GM12874 (cell line): ENCODE measurements at regions not wholly inside any gene's neighbourhood (a gene's known extent, or its start where the extent isn't known, plus 50 kb on each side); places are given as distances from the start of the nearest gene placed in this dataset.

Experiments
- TF ChIP-seq, protein P1 (sequence below): IDR thresholded peaks from 2 replicates; pipeline ENCODE4 v1.5.1; 2011; ENCODE audit warnings: low read depth, mild to moderate bottlenecking, control low read depth, low read length, moderate library complexity; ENCODE audit not compliant: insufficient read depth

DNA sequence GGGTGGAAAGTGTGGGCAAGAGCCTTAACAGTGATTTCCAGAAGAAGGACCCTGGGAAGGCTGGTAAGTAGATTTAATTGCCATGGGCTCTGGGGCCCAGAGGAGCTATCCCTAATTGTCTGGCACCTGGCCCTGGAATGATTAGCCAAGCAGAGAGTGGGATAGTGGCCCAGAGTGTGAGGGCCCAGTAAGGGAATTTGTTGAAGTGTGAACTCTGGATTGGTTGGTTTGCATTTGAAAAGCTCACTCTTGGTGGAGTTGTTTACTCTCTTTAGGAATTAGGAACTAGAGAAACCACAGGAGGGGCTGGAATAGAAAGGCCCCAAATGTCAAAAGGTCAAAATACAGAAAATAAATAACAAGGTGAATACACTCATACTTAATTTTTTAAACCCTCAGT, 207.1 kb downstream of the GABRG2 start:
- TF ChIP-seq, protein P1, sequence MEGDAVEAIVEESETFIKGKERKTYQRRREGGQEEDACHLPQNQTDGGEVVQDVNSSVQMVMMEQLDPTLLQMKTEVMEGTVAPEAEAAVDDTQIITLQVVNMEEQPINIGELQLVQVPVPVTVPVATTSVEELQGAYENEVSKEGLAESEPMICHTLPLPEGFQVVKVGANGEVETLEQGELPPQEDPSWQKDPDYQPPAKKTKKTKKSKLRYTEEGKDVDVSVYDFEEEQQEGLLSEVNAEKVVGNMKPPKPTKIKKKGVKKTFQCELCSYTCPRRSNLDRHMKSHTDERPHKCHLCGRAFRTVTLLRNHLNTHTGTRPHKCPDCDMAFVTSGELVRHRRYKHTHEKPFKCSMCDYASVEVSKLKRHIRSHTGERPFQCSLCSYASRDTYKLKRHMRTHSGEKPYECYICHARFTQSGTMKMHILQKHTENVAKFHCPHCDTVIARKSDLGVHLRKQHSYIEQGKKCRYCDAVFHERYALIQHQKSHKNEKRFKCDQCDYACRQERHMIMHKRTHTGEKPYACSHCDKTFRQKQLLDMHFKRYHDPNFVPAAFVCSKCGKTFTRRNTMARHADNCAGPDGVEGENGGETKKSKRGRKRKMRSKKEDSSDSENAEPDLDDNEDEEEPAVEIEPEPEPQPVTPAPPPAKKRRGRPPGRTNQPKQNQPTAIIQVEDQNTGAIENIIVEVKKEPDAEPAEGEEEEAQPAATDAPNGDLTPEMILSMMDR = no peak

DNA sequence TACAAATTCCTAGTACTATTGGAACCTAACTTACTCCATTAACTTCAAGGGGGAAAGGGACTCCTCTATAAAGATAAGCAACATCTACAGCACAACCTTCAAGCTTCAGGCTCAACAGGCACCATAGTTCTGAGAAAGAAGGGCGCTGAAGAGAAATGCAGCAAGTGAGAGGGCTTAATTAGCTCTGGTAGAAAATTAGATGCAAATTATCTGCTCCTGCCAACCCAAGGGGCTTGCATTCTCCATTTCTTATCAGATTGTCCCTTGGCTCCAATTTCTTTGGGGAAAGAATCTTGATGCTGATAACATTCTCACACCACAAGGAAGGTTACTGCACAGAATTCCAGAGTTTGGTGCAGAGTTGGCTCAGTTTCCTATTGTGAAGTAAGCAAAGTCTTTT, 214.6 kb downstream of the GABRG2 start:
- TF ChIP-seq, protein P1 = no peak

DNA sequence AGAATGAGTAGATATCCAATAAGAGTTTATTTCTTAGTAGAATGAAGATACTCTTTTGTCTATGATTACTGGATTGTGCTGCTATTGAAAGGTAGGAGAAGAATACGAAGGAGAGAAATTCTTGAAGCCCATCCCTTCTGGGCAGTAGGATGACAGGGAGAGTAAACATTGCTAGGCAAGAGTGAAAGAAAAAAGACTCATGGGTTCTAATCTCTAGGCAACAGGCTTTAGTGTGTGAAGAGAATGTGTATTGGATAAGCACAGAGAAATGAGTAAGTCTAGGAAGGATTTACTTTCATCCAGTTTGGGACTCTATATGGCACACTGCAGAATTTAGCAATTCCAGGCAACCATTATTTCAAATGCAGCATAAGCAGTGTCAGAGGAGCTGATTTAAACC, 216.0 kb downstream of the GABRG2 start:
- TF ChIP-seq, protein P1 = no peak

DNA sequence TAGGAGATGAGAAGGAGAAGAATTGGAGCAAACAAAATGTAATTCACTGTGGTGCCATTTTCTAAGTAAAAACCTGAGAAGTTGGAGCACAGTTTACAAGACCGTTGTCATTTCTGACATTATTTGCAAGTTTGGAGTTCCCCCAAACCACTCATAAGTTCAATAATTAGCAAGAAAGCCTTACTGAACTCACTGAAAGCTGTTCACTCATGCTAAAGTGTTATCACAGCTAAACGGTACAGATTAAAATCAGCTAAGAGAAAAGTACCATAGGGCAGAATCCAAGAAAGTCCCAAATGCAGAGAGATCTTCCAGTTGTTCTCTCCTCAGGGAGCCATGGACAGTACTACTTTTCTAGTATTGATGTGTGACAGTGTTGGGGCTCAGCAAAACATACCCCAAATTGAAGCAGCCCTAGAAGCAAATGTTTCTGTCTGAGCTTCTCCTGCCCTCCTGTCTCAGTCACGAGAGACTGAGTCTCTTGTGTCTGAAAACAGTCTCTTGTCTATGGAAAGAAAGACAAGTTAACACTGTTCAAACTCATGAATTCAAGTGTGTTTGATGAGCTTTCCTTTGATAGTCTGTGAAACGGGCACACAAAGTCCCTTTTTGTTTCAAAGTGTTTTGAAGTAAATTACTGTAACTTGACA, 221.2 kb downstream of the GABRG2 start:
- TF ChIP-seq, protein P1 = no peak

DNA sequence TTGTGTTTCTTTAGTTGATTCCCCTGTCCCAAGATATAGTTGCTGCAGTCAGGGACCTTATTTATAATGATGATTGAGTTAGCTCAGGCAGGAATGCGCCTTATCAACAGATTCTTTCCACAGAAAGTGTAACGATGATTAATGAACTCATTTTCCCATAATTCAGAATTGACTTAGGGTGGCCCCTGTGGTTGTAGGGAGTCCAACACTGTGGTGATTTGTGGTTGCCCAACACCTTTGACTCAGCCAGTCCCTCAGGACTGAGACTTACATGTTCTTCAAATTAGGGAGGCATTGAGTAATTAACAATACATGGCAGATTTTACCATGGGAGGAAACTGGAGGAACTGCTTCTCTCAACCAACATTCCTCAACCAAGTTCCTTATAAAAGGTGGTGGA, 221.9 kb downstream of the GABRG2 start:
- TF ChIP-seq, protein P1 = no peak

DNA sequence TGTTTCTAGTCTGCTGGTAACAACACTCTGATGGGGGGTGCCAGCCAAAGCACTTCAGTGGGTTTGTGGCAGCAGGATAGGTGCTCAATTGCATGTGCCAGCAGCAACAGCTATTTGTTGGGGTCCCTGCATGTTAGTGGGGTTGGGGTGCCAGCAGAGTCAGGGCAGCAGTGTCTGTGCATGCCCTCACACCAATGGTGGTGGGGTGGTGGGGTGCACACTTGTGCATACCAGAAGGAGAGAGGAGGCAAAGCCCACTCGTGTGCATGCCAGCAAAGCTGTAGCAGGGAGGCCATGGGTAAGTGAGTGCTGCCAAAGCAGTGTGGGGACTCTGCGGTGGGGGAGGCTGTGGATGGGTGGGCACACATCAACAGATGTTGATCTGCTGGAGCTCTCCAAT, 232.2 kb downstream of the GABRG2 start:
- TF ChIP-seq, protein P1 = no peak

DNA sequence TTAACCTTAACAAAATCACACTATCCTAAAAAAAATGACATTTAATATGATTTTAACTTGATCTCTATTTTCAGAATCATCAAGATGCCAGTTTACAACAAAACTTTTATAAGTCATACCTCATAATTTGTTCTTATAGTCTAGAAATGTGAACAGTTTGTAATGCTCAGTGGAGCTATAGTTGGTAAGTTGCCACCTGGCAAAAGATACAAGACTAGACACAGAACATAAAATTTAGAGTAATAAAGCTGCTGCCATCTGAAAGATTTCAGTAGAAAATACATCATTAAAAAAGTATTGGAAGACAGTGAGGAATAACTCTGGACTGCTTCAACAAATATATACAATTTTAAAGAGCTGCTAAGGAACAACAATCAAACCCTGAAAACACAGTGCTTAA, 233.8 kb downstream of the GABRG2 start:
- TF ChIP-seq, protein P1 = no peak
